ENCODE measurements at regions not wholly inside any gene's neighbourhood (a gene's known extent, or its start where the extent isn't known, plus 50 kb on each side); places are given as distances from the start of the nearest gene placed in this dataset.
"Not testable (repeated sequence)": the region's sequence is repeated elsewhere in the genome, so short reads cannot be mapped to it uniquely, and the experiment has no call there.

DNA sequence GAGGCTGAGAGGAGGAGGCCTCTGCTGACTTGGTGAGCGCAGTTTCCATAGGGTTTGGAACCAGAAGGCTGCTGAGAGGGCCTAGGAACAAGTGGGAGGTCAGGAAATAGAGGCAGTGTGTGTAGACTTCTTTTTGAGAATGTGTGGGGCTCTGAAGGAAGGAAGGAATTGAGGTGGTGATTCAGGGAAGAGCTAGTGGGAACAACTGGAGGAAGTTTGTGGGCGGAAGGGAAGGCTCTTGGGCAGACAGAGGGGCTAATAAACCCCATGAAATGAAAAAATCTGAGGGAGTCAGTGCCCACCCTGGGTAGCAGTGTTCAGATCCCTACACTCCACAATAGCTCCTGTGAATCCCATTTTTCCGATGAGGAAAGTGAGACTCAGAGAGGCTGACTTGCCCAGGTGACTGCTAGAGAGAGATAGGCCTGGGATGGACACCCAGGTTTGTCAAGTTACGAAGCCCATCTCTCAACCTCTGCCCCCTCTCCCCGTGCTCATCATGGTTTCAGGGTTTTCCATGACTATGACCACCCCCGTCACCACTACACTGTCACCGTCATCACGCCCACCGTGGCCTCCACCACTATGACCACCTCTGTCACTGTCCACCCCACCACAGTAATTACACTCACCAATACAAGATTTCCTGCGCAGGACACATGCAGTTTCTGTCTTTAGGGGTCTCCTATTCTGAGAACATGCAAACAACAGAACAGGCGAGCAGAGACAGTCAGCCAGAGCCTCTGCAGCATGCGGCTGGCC is 106.4 kb downstream of the MRPL14 start:
- no peaks in the 10 kb centered on the region for H3K79me2 ChIP-seq (ENCODE audit: insufficient read depth, low read length)
- Mint-ChIP-seq H3K4me1 (peaks cover 16% of the 10 kb centered on the region), H3K27me3 (ENCODE audit: low read depth in 3 of 3) (peaks cover 6 to 14% (median 11%) of the 10 kb centered on the region in 3 donors), H3K27ac (peak overlapping the region in 3 of 7 donors; percentile 12 to 49 (median 23)), H3K36me3 (peaks cover 0 to 6% of the 10 kb centered on the region in 2 donors), H3K9me3 (peaks cover 0 to 13% (median 10%) of the 10 kb centered on the region in 7 donors), H3K4me3 (peak overlapping the region in 1 of 2 donors; percentile 8)
- no peak overlapping the region for H3K9ac ChIP-seq (ENCODE audit: insufficient read depth, low read length, poor library complexity, severe bottlenecking)
- 91% methylated on average over 9 of the region's 12 CpGs for WGBS (ENCODE audit: insufficient coverage)
- H3K9me3 ChIP-seq (replicated peaks in 1 of 2; ENCODE audit: control insufficient read depth in 1 of 2, insufficient read depth in 1 of 2, low read length in 2 of 2), result peaks cover 0 to 3% of the 10 kb centered on the region in 2 donors
- no peak overlapping the region for H3K4me2 ChIP-seq (replicated peaks; ENCODE audit: extremely low read depth, low read length, poor library complexity, severe bottlenecking)
- peaks cover 0 to 2% of the 10 kb centered on the region in 2 donors for H3K27me3 ChIP-seq (ENCODE audit: control insufficient read depth in 2 of 2, insufficient read depth in 2 of 2, low read length in 2 of 2)
- H3K36me3 ChIP-seq (replicated peaks in 1 of 2; ENCODE audit: control insufficient read depth in 1 of 2, insufficient read depth in 2 of 2, low read length in 2 of 2), result no peaks in the 10 kb centered on the region
- no peak for DNase-seq
- peaks cover 0 to 8% of the 10 kb centered on the region in 2 donors for H3K4me1 ChIP-seq (ENCODE audit: control insufficient read depth in 1 of 2, insufficient read depth in 2 of 2, low read length in 2 of 2)
- H3K4me3 ChIP-seq (replicated peaks in 1 of 3; ENCODE audit: low read depth in 2 of 3, low read length in 3 of 3), result no peak overlapping the region
- no peak overlapping the region for H3K27ac ChIP-seq (ENCODE audit: low read depth in 1 of 2, low read length in 2 of 2)
- intact Hi-C loops (cut with micrococcal nuclease), result no loop called here
- H4K20me1 ChIP-seq (ENCODE audit: insufficient read depth, low read length), result no peaks in the 10 kb centered on the region
- TF ChIP-seq, protein P1, sequence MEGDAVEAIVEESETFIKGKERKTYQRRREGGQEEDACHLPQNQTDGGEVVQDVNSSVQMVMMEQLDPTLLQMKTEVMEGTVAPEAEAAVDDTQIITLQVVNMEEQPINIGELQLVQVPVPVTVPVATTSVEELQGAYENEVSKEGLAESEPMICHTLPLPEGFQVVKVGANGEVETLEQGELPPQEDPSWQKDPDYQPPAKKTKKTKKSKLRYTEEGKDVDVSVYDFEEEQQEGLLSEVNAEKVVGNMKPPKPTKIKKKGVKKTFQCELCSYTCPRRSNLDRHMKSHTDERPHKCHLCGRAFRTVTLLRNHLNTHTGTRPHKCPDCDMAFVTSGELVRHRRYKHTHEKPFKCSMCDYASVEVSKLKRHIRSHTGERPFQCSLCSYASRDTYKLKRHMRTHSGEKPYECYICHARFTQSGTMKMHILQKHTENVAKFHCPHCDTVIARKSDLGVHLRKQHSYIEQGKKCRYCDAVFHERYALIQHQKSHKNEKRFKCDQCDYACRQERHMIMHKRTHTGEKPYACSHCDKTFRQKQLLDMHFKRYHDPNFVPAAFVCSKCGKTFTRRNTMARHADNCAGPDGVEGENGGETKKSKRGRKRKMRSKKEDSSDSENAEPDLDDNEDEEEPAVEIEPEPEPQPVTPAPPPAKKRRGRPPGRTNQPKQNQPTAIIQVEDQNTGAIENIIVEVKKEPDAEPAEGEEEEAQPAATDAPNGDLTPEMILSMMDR (IDR thresholded peaks at IDR 0.05), result no peak
- H2AFZ ChIP-seq (ENCODE audit: insufficient read depth, low read depth, low read length, poor library complexity, severe bottlenecking), result no peak overlapping the region

DNA sequence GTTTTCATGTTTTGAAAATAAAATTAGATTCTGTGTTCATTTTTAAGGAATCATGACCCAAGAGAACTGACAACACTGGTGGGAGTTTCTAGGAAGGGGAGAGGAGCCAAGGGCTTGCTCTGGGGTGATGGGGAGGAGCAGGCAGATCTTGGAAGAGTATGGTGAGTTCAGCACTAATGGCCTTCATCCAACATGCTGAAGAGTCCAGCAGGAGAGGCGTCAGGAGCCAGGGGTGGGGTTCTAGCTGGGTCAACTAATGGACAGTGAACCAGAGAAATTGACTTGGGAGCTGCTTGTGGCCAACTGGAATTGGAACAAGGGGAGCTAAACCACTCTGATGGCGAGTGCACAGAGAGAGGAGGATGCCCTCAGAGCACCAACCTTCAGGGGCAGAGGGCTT is 107.1 kb downstream of the MRPL14 start:
- no peak overlapping the region for H3K27ac ChIP-seq (ENCODE audit: low read depth in 1 of 2, low read length in 2 of 2)
- H2AFZ ChIP-seq (ENCODE audit: insufficient read depth, low read depth, low read length, poor library complexity, severe bottlenecking), result no peak overlapping the region
- no peaks in the 10 kb centered on the region for H3K36me3 ChIP-seq (replicated peaks in 1 of 2; ENCODE audit: control insufficient read depth in 1 of 2, insufficient read depth in 2 of 2, low read length in 2 of 2)
- peaks cover 0 to 13% (median 10%) of the 10 kb centered on the region in 7 donors for H3K9me3 Mint-ChIP-seq
- 92% methylated on average over 2 of the region's 2 CpGs for WGBS (ENCODE audit: insufficient coverage)
- intact Hi-C loops (cut with micrococcal nuclease), result no loop called here
- peaks cover 0 to 8% of the 10 kb centered on the region in 2 donors for H3K4me1 ChIP-seq (ENCODE audit: control insufficient read depth in 1 of 2, insufficient read depth in 2 of 2, low read length in 2 of 2)
- no peak overlapping the region for H3K4me3 Mint-ChIP-seq
- peak overlapping the region in 1 of 7 donors; percentile 47 for H3K27ac Mint-ChIP-seq
- peaks cover 0 to 3% of the 10 kb centered on the region in 2 donors for H3K9me3 ChIP-seq (replicated peaks in 1 of 2; ENCODE audit: control insufficient read depth in 1 of 2, insufficient read depth in 1 of 2, low read length in 2 of 2)
- no peaks in the 10 kb centered on the region for H4K20me1 ChIP-seq (ENCODE audit: insufficient read depth, low read length)
- H3K4me2 ChIP-seq (replicated peaks; ENCODE audit: extremely low read depth, low read length, poor library complexity, severe bottlenecking), result no peak overlapping the region
- TF ChIP-seq, protein P1 (IDR thresholded peaks at IDR 0.05), result no peak
- no peak overlapping the region for H3K9ac ChIP-seq (ENCODE audit: insufficient read depth, low read length, poor library complexity, severe bottlenecking)
- peaks cover 0 to 2% of the 10 kb centered on the region in 2 donors for H3K27me3 ChIP-seq (ENCODE audit: control insufficient read depth in 2 of 2, insufficient read depth in 2 of 2, low read length in 2 of 2)
- H3K36me3 Mint-ChIP-seq, result peaks cover 0 to 6% of the 10 kb centered on the region in 2 donors
- DNase-seq, result no peak
- H3K4me1 Mint-ChIP-seq, result peaks cover 16% of the 10 kb centered on the region
- peaks cover 6 to 14% (median 11%) of the 10 kb centered on the region in 3 donors for H3K27me3 Mint-ChIP-seq (ENCODE audit: low read depth in 3 of 3)
- no peaks in the 10 kb centered on the region for H3K79me2 ChIP-seq (ENCODE audit: insufficient read depth, low read length)
- H3K4me3 ChIP-seq (replicated peaks in 1 of 3; ENCODE audit: low read depth in 2 of 3, low read length in 3 of 3), result no peak overlapping the region

DNA sequence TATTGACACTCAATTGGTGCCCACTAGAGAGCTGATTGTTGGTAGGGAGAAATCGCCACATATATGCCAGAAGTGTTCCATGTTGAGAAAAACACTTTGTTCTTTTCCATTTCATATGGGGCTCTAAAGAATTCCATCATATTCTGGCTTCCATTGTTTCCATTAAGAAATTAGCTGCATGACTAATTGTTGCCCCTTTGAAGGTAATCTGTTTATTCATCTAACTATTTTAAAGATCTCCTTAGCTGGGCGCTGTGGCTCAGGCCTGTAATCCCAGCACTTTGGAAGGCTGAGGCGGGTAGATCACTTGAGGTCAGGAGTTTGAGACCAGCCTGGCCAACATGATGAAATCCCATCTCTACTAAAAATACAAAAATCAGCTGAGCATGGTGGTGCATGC is 109.9 kb downstream of the MRPL14 start:
- H3K4me3 ChIP-seq (replicated peaks in 1 of 3; ENCODE audit: low read depth in 2 of 3, low read length in 3 of 3); H3K9ac ChIP-seq (ENCODE audit: insufficient read depth, low read length, poor library complexity, severe bottlenecking); H3K4me1 Mint-ChIP-seq; intact Hi-C loops (cut with micrococcal nuclease); H3K4me1 ChIP-seq (ENCODE audit: control insufficient read depth in 1 of 2, insufficient read depth in 2 of 2, low read length in 2 of 2); H3K27me3 Mint-ChIP-seq (ENCODE audit: low read depth in 3 of 3); DNase-seq; H3K4me2 ChIP-seq (replicated peaks; ENCODE audit: extremely low read depth, low read length, poor library complexity, severe bottlenecking); H3K27me3 ChIP-seq (ENCODE audit: control insufficient read depth in 2 of 2, insufficient read depth in 2 of 2, low read length in 2 of 2); H3K27ac Mint-ChIP-seq; H3K79me2 ChIP-seq (ENCODE audit: insufficient read depth, low read length); H4K20me1 ChIP-seq (ENCODE audit: insufficient read depth, low read length); H3K36me3 ChIP-seq (replicated peaks in 1 of 2; ENCODE audit: control insufficient read depth in 1 of 2, insufficient read depth in 2 of 2, low read length in 2 of 2); H3K36me3 Mint-ChIP-seq; H3K4me3 Mint-ChIP-seq; H3K27ac ChIP-seq (ENCODE audit: low read depth in 1 of 2, low read length in 2 of 2); H2AFZ ChIP-seq (ENCODE audit: insufficient read depth, low read depth, low read length, poor library complexity, severe bottlenecking): not testable (repeated sequence)
- H3K9me3 Mint-ChIP-seq, result peaks cover 10 to 30% (median 23%) of the 10 kb centered on the region in 7 donors
- H3K9me3 ChIP-seq (replicated peaks in 1 of 2; ENCODE audit: control insufficient read depth in 1 of 2, insufficient read depth in 1 of 2, low read length in 2 of 2), result peaks cover 14 to 22% of the 10 kb centered on the region in 2 donors
- WGBS (ENCODE audit: insufficient coverage), result 86% methylated on average over 1 of the region's 3 CpGs

Data from CD14-positive monocyte (primary cell).